ENCODE measurements at regions not wholly inside any gene's neighbourhood (a gene's known extent, or its start where the extent isn't known, plus 50 kb on each side); places are given as distances from the start of the nearest gene placed in this dataset.

DNA sequence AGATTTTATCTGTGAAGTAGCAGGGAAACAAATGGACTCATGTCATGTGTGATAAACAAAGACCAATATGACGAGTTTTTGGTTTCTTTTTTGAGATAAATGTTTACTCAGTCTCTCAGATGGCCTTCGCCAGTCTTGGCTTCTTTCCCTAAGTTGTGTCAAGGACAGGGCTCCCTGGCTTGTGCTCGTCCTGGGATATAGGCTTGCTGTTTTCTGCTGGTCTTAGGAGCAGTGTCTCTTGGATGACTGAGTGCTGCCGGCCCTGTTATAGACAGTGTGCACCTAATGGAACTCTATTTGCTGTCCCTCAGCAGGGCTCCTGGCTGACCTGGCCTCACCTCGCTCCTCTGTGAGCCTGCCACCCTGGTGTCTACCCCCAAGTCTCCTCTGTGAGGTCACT is 324.1 kb upstream of the SYNCRIP start:
- TF ChIP-seq, protein P1, sequence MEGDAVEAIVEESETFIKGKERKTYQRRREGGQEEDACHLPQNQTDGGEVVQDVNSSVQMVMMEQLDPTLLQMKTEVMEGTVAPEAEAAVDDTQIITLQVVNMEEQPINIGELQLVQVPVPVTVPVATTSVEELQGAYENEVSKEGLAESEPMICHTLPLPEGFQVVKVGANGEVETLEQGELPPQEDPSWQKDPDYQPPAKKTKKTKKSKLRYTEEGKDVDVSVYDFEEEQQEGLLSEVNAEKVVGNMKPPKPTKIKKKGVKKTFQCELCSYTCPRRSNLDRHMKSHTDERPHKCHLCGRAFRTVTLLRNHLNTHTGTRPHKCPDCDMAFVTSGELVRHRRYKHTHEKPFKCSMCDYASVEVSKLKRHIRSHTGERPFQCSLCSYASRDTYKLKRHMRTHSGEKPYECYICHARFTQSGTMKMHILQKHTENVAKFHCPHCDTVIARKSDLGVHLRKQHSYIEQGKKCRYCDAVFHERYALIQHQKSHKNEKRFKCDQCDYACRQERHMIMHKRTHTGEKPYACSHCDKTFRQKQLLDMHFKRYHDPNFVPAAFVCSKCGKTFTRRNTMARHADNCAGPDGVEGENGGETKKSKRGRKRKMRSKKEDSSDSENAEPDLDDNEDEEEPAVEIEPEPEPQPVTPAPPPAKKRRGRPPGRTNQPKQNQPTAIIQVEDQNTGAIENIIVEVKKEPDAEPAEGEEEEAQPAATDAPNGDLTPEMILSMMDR (IDR thresholded peaks at IDR 0.05), result no peak
- TF ChIP-seq POLR2A (IDR thresholded peaks at IDR 0.05), result no peak

Data from body of pancreas (tissue), 4 donors.